ENCODE measurements at regions not wholly inside any gene's neighbourhood (a gene's known extent, or its start where the extent isn't known, plus 50 kb on each side); places are given as distances from the start of the nearest gene placed in this dataset.
"Not testable (repeated sequence)": the region's sequence is repeated elsewhere in the genome, so short reads cannot be mapped to it uniquely, and the experiment has no call there.

GRCh38 chr11:37141707-37142106 is 543.7 kb upstream of the RAG2 start (continued):
- TF ChIP-seq ATOH8 (CRISPR knock-in tag; IDR thresholded peaks at IDR 0.05; ENCODE audit: low read depth) (no peak), SREBF2 (IDR thresholded peaks at IDR 0.05) (no peak), EP300 (IDR thresholded peaks at IDR 0.05) (no peak), MAFK (IDR thresholded peaks at IDR 0.05; ENCODE audit: partially characterized antibody) (no peak), KDM5A (IDR thresholded peaks at IDR 0.05) (no peak)
- TF ChIP-seq, protein P1, sequence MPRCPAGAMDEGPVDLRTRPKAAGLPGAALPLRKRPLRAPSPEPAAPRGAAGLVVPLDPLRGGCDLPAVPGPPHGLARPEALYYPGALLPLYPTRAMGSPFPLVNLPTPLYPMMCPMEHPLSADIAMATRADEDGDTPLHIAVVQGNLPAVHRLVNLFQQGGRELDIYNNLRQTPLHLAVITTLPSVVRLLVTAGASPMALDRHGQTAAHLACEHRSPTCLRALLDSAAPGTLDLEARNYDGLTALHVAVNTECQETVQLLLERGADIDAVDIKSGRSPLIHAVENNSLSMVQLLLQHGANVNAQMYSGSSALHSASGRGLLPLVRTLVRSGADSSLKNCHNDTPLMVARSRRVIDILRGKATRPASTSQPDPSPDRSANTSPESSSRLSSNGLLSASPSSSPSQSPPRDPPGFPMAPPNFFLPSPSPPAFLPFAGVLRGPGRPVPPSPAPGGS (IDR thresholded peaks at IDR 0.05), result no peak

- 26% methylated on average over 6 of the region's 6 CpGs for WGBS (ENCODE audit: missing lambda C conversion rate)
- H3K4me1 ChIP-seq; FAIRE-seq; H3K9me3 ChIP-seq; H3K27ac ChIP-seq; H3K4me3 ChIP-seq; DNase-seq (ENCODE audit: low read depth in 1 of 2, low spot score in 1 of 2); H3K4me2 ChIP-seq; ATAC-seq; POLR2A ChIA-PET; CTCF ChIA-PET: not testable (repeated sequence)
Measured at GRCh38 chr11:37135606-37136005, 537.6 kb upstream of the RAG2 start.

DNA sequence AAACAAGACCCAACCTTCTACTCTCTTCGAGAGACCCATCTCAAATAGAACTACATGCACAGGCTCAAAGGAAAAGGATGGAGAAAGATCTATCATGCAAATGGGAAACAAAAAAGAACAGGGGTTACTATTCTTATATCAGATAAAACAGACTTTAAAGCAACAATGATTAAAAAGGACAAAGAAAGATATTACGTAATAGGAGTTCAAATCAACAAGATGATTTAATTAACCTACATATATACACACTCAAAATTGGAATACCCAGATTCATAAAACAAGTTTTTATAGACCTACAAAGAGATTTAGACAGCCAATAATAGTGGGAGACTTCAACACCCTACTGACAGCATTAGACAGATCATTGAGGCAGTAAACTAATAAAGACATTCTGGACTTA is 536.6 kb upstream of the RAG2 start:
- H3K27ac ChIP-seq, result no peak overlapping the region
- TF ChIP-seq CHD2 (IDR thresholded peaks at IDR 0.05; ENCODE audit: low read length, partially characterized antibody), result no peak
- TF ChIP-seq ZNF302 (CRISPR knock-in tag; IDR thresholded peaks at IDR 0.05), result no peak
- no peak for TF ChIP-seq FOSB (CRISPR knock-in tag; IDR thresholded peaks at IDR 0.05)
- TF ChIP-seq RNF2 (IDR thresholded peaks at IDR 0.05; ENCODE audit: borderline replicate concordance, low read depth), result no peak
- TF ChIP-seq EHF (CRISPR knock-in tag; IDR thresholded peaks at IDR 0.05), result no peak
- TF ChIP-seq ESRRA (IDR thresholded peaks at IDR 0.05; ENCODE audit: borderline replicate concordance, low read length), result no peak
- TF ChIP-seq, protein P2, sequence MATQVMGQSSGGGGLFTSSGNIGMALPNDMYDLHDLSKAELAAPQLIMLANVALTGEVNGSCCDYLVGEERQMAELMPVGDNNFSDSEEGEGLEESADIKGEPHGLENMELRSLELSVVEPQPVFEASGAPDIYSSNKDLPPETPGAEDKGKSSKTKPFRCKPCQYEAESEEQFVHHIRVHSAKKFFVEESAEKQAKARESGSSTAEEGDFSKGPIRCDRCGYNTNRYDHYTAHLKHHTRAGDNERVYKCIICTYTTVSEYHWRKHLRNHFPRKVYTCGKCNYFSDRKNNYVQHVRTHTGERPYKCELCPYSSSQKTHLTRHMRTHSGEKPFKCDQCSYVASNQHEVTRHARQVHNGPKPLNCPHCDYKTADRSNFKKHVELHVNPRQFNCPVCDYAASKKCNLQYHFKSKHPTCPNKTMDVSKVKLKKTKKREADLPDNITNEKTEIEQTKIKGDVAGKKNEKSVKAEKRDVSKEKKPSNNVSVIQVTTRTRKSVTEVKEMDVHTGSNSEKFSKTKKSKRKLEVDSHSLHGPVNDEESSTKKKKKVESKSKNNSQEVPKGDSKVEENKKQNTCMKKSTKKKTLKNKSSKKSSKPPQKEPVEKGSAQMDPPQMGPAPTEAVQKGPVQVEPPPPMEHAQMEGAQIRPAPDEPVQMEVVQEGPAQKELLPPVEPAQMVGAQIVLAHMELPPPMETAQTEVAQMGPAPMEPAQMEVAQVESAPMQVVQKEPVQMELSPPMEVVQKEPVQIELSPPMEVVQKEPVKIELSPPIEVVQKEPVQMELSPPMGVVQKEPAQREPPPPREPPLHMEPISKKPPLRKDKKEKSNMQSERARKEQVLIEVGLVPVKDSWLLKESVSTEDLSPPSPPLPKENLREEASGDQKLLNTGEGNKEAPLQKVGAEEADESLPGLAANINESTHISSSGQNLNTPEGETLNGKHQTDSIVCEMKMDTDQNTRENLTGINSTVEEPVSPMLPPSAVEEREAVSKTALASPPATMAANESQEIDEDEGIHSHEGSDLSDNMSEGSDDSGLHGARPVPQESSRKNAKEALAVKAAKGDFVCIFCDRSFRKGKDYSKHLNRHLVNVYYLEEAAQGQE (IDR thresholded peaks at IDR 0.05), result no peak
- TF ChIP-seq HMGXB4 (CRISPR knock-in tag; IDR thresholded peaks at IDR 0.05; ENCODE audit: borderline replicate concordance), result no peak
- TF ChIP-seq ZFP36 (IDR thresholded peaks at IDR 0.05; ENCODE audit: borderline replicate concordance, partially characterized antibody), result no peak
- no peak for TF ChIP-seq NFE2L2 (conservative IDR thresholded peaks at IDR 0.05; ENCODE audit: low read length)
- TF ChIP-seq HES2 (IDR thresholded peaks at IDR 0.05), result no peak
- TF ChIP-seq, protein P1 (IDR thresholded peaks at IDR 0.05), result no peak
- DNase-seq (ENCODE audit: low read depth in 1 of 2, low spot score in 1 of 2) (no peak), ATAC-seq (no peak), FAIRE-seq (no peak)
- no peak overlapping the region for H3K4me2 ChIP-seq
- ChIA-PET CTCF (no interaction called here), POLR2A (no interaction called here)
- 0% methylated on average over 2 of the region's 2 CpGs for WGBS (ENCODE audit: missing lambda C conversion rate)
- no peak overlapping the region for H3K4me3 ChIP-seq
- no peaks in the 10 kb centered on the region for H3K9me3 ChIP-seq
- no peaks in the 10 kb centered on the region for H3K4me1 ChIP-seq
